Activated CD4-positive, alpha-beta memory T cell treated with anti-CD3 and anti-CD28 coated beads, Interleukin-2, amount 10 ng/mL, durations not matched to agents 7 days and 5 days (primary cell): ENCODE measurements at regions not wholly inside any gene's neighbourhood (a gene's known extent, or its start where the extent isn't known, plus 50 kb on each side); places are given as distances from the start of the nearest gene placed in this dataset.

Experiments
- CTCF ChIA-PET: fragments of 350-600 bp; sonication (Branson Sonifier 250); formaldehyde crosslinking; loops from one replicate; lab custom pipeline; 2021; ENCODE audit warnings: antibody characterized with exemption, inconsistent platforms; lab: Charles Lee
- POLR2A ChIA-PET: fragments of 350-600 bp; sonication (Branson Sonifier 250); formaldehyde crosslinking; loops from one replicate; lab custom pipeline; 2021; ENCODE audit warnings: antibody characterized with exemption; lab: Charles Lee
- DNase-seq: peaks from one replicate; pipeline ENCODE4 v3.0.0-alpha.2; 2020
- H3K27ac Mint-ChIP-seq: one replicate; pipeline ENCODE4 v1.8.0; 2021; ENCODE audit warnings: mild to moderate bottlenecking, mixed read lengths
- H3K27me3 Mint-ChIP-seq: one replicate; pipeline ENCODE4 v1.8.0; 2021; ENCODE audit warnings: mixed read lengths
- H3K36me3 Mint-ChIP-seq: one replicate; pipeline ENCODE4 v1.8.0; 2021; ENCODE audit warnings: low read depth, mixed read lengths
- H3K4me1 Mint-ChIP-seq: one replicate; pipeline ENCODE4 v1.8.0; 2021; ENCODE audit warnings: mixed read lengths
- H3K4me3 Mint-ChIP-seq: one replicate; pipeline ENCODE4 v1.8.0; 2021; ENCODE audit warnings: mild to moderate bottlenecking, mixed read lengths
- H3K9me3 Mint-ChIP-seq: one replicate; pipeline ENCODE4 v1.8.0; 2021; ENCODE audit warnings: mixed read lengths

- Mint-ChIP-seq H3K27me3 (no peaks in the 10 kb centered on the region), H3K9me3 (no peaks in the 10 kb centered on the region), H3K4me3 (no peak overlapping the region), H3K27ac (no peak overlapping the region), H3K36me3 (no peaks in the 10 kb centered on the region), H3K4me1 (no peaks in the 10 kb centered on the region)
- no peak for DNase-seq
- CTCF ChIA-PET: no interaction called here
- POLR2A ChIA-PET: no interaction called here
Measured at GRCh38 chr4:18391354-18391728, 369.8 kb upstream of the LCORL start.

- Mint-ChIP-seq H3K9me3 (no peaks in the 10 kb centered on the region), H3K4me3 (no peak overlapping the region), H3K36me3 (no peaks in the 10 kb centered on the region), H3K27me3 (no peaks in the 10 kb centered on the region), H3K27ac (no peak overlapping the region), H3K4me1 (no peaks in the 10 kb centered on the region)
- ChIA-PET CTCF (no interaction called here), POLR2A (no interaction called here)
- DNase-seq: no peak
Measured at GRCh38 chr4:18390655-18391353, 369.2 kb upstream of the LCORL start.

- Mint-ChIP-seq H3K4me1 (no peaks in the 10 kb centered on the region), H3K9me3 (no peaks in the 10 kb centered on the region), H3K27ac (no peak overlapping the region), H3K4me3 (no peak overlapping the region), H3K27me3 (no peaks in the 10 kb centered on the region), H3K36me3 (no peaks in the 10 kb centered on the region)
- ChIA-PET CTCF (no interaction called here), POLR2A (no interaction called here)
- DNase-seq: no peak
Measured at GRCh38 chr4:18389115-18389514, 367.6 kb upstream of the LCORL start.

GRCh38 chr4:18388039-18388438 lies 366.5 kb upstream of the LCORL start:
- no peak overlapping the region for H3K4me3 Mint-ChIP-seq
- ChIA-PET CTCF (no interaction called here), POLR2A (no interaction called here)
- no peaks in the 10 kb centered on the region for H3K27me3 Mint-ChIP-seq
- H3K27ac Mint-ChIP-seq: no peak overlapping the region
- no peak for DNase-seq
- no peaks in the 10 kb centered on the region for H3K36me3 Mint-ChIP-seq
- no peaks in the 10 kb centered on the region for H3K9me3 Mint-ChIP-seq
- no peaks in the 10 kb centered on the region for H3K4me1 Mint-ChIP-seq

- no peak for DNase-seq
- CTCF ChIA-PET: no interaction called here
Measured at GRCh38 chr4:18381186-18381585, 359.6 kb upstream of the LCORL start.

GRCh38 chr4:18369561-18369960 lies 348.0 kb upstream of the LCORL start:
- Mint-ChIP-seq H3K4me3 (no peak overlapping the region), H3K36me3 (no peaks in the 10 kb centered on the region), H3K9me3 (no peaks in the 10 kb centered on the region), H3K4me1 (no peaks in the 10 kb centered on the region), H3K27me3 (no peaks in the 10 kb centered on the region), H3K27ac (no peak overlapping the region)
- CTCF ChIA-PET: no interaction called here
- POLR2A ChIA-PET: no interaction called here
- no peak for DNase-seq

More at GRCh38 chr4:18381186-18381585, 359.6 kb upstream of the LCORL start:
- Mint-ChIP-seq H3K4me1 (no peaks in the 10 kb centered on the region), H3K27ac (no peak overlapping the region), H3K4me3 (no peak overlapping the region), H3K36me3 (no peaks in the 10 kb centered on the region), H3K27me3 (peaks cover 2% of the 10 kb centered on the region), H3K9me3 (no peaks in the 10 kb centered on the region)
- POLR2A ChIA-PET: no interaction called here

GRCh38 chr4:18366892-18367291 lies 345.3 kb upstream of the LCORL start:
- no peak overlapping the region for H3K4me3 Mint-ChIP-seq
- no peaks in the 10 kb centered on the region for H3K4me1 Mint-ChIP-seq
- no peak overlapping the region for H3K27ac Mint-ChIP-seq
- ChIA-PET CTCF (interaction anchor here (1.0 to 1.3 kb wide), 2 partner anchors 8 to 550 kb away, joined by 3 to 5 read pairs; no protein-coding TSS in a partner anchor), POLR2A (no interaction called here)
- H3K27me3 Mint-ChIP-seq: no peaks in the 10 kb centered on the region
- DNase-seq: no peak
- no peaks in the 10 kb centered on the region for H3K36me3 Mint-ChIP-seq
- no peaks in the 10 kb centered on the region for H3K9me3 Mint-ChIP-seq

- no peak for DNase-seq
- H3K9me3 Mint-ChIP-seq: no peaks in the 10 kb centered on the region
- no peaks in the 10 kb centered on the region for H3K36me3 Mint-ChIP-seq
- ChIA-PET POLR2A (no interaction called here), CTCF (no interaction called here)
- no peaks in the 10 kb centered on the region for H3K27me3 Mint-ChIP-seq
- no peaks in the 10 kb centered on the region for H3K4me1 Mint-ChIP-seq
- H3K27ac Mint-ChIP-seq: no peak overlapping the region
- no peak overlapping the region for H3K4me3 Mint-ChIP-seq
Measured at GRCh38 chr4:18366136-18366535, 344.6 kb upstream of the LCORL start.

GRCh38 chr4:18343581-18343980 lies 322.0 kb upstream of the LCORL start:
- Mint-ChIP-seq H3K36me3 (no peaks in the 10 kb centered on the region), H3K9me3 (no peaks in the 10 kb centered on the region), H3K4me1 (no peaks in the 10 kb centered on the region), H3K4me3 (no peak overlapping the region), H3K27ac (no peak overlapping the region), H3K27me3 (no peaks in the 10 kb centered on the region)
- DNase-seq: no peak
- POLR2A ChIA-PET: no interaction called here
- CTCF ChIA-PET: interaction anchor here (0.6 kb wide), 1 partner anchor 1949 kb away, joined by 3 read pairs; no protein-coding TSS in a partner anchor

GRCh38 chr4:18342847-18343246 lies 321.3 kb upstream of the LCORL start:
- Mint-ChIP-seq H3K9me3 (no peaks in the 10 kb centered on the region), H3K4me1 (no peaks in the 10 kb centered on the region), H3K27me3 (no peaks in the 10 kb centered on the region), H3K36me3 (no peaks in the 10 kb centered on the region), H3K27ac (no peak overlapping the region), H3K4me3 (no peak overlapping the region)
- CTCF ChIA-PET: no interaction called here
- POLR2A ChIA-PET: no interaction called here
- no peak for DNase-seq

GRCh38 chr4:18321956-18322530 lies 300.5 kb upstream of the LCORL start:
- ChIA-PET CTCF (no interaction called here), POLR2A (no interaction called here)
- no peaks in the 10 kb centered on the region for H3K4me1 Mint-ChIP-seq
- peaks cover 2% of the 10 kb centered on the region for H3K27me3 Mint-ChIP-seq
- DNase-seq: no peak
- no peaks in the 10 kb centered on the region for H3K36me3 Mint-ChIP-seq
- no peak overlapping the region for H3K4me3 Mint-ChIP-seq
- H3K27ac Mint-ChIP-seq: no peak overlapping the region
- no peaks in the 10 kb centered on the region for H3K9me3 Mint-ChIP-seq

- Mint-ChIP-seq H3K9me3 (no peaks in the 10 kb centered on the region), H3K4me1 (no peaks in the 10 kb centered on the region), H3K27ac (no peak overlapping the region), H3K4me3 (no peak overlapping the region), H3K36me3 (no peaks in the 10 kb centered on the region), H3K27me3 (peaks cover 2% of the 10 kb centered on the region)
- CTCF ChIA-PET: no interaction called here
- DNase-seq: no peak
- POLR2A ChIA-PET: no interaction called here
Measured at GRCh38 chr4:18319431-18319830, 297.9 kb upstream of the LCORL start.

- Mint-ChIP-seq H3K4me1 (no peaks in the 10 kb centered on the region), H3K4me3 (no peak overlapping the region), H3K27ac (no peak overlapping the region), H3K9me3 (no peaks in the 10 kb centered on the region), H3K27me3 (peaks cover 2% of the 10 kb centered on the region), H3K36me3 (no peaks in the 10 kb centered on the region)
- CTCF ChIA-PET: no interaction called here
- POLR2A ChIA-PET: no interaction called here
- no peak for DNase-seq
Measured at GRCh38 chr4:18318682-18319388, 297.3 kb upstream of the LCORL start.
